ENCODE measurements at regions not wholly inside any gene's neighbourhood (a gene's known extent, or its start where the extent isn't known, plus 50 kb on each side); places are given as distances from the start of the nearest gene placed in this dataset.

DNA sequence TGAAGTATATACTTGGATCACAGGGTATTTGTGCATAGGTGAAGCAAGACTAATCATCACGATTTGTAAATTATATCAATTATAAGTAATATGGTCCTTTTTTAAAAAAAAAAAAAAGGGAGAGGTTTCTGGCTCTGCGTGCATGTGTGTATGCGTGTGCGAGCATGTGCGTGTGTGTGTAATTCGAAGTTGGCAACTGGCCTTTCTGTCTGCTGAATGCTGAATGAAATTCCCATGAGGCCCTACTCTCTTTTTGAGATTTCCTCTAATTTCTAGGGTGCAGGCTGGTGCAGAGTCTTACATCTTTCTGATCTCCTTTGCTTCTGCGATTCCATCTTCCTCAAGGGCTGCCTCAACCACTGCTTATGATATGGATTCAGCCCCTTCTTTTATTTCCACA is 212.2 kb downstream of the URB2 start:
- TF ChIP-seq EZH2 (IDR thresholded peaks at IDR 0.05; ENCODE audit: borderline replicate concordance, insufficient read depth, low read length, poor library complexity, severe bottlenecking) (no peak), RAD21 (conservative IDR thresholded peaks at IDR 0.05) (no peak)
- TF ChIP-seq, protein P1, sequence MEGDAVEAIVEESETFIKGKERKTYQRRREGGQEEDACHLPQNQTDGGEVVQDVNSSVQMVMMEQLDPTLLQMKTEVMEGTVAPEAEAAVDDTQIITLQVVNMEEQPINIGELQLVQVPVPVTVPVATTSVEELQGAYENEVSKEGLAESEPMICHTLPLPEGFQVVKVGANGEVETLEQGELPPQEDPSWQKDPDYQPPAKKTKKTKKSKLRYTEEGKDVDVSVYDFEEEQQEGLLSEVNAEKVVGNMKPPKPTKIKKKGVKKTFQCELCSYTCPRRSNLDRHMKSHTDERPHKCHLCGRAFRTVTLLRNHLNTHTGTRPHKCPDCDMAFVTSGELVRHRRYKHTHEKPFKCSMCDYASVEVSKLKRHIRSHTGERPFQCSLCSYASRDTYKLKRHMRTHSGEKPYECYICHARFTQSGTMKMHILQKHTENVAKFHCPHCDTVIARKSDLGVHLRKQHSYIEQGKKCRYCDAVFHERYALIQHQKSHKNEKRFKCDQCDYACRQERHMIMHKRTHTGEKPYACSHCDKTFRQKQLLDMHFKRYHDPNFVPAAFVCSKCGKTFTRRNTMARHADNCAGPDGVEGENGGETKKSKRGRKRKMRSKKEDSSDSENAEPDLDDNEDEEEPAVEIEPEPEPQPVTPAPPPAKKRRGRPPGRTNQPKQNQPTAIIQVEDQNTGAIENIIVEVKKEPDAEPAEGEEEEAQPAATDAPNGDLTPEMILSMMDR (IDR thresholded peaks at IDR 0.05; ENCODE audit: poor library complexity, severe bottlenecking) = no peak
